Esophagus muscularis mucosa (tissue), 4 donors: ENCODE measurements at regions not wholly inside any gene's neighbourhood (a gene's known extent, or its start where the extent isn't known, plus 50 kb on each side); places are given as distances from the start of the nearest gene placed in this dataset.

Experiments used
- DNase-seq: peaks from one replicate; pipeline ENCODE4 v3.0.0-alpha.2; 2017; ENCODE audit errors: extremely low spot score
- H3K27ac ChIP-seq, 4 donors: fragments of 200-600 bp; sonication (generic); replicated peaks in 1 of 4; 1 replicate in 3 of 4; 2 replicates in 1 of 4; pipeline ENCODE4 v1.5.1; 2016 to 2019; ENCODE audit warnings: mild to moderate bottlenecking in 1 of 4
- H3K27me3 ChIP-seq, 4 donors: fragments of 200-600 bp; sonication (generic); one replicate each; pipeline versions ENCODE4 v1.5.1 to v1.6.0; 2016 to 2019
- H3K36me3 ChIP-seq, 4 donors: fragments of 200-600 bp; sonication (generic); one replicate each; pipeline ENCODE4 v1.5.1; 2016 to 2019
- H3K4me1 ChIP-seq, 4 donors: fragments of 200-600 bp; sonication (generic); one replicate each; pipeline ENCODE4 v1.5.1; 2016 to 2019
- H3K4me3 ChIP-seq, 4 donors: fragments of 200-600 bp; sonication (generic); 1 replicate in 2 of 4; 2 replicates in 2 of 4; pipeline ENCODE4 v1.5.1; 2016 to 2019; ENCODE audit warnings: mild to moderate bottlenecking in 4 of 4, moderate library complexity in 1 of 4
- H3K9me3 ChIP-seq, 4 donors: fragments of 200-600 bp; sonication (generic); 1 replicate in 3 of 4; 2 replicates in 1 of 4; pipeline ENCODE4 v1.5.1; 2016 to 2019
- EP300 ChIP-seq: sonication (generic); formaldehyde crosslinking; IDR thresholded peaks from one replicate; pipeline ENCODE4 v1.6.1; 2017; ENCODE audit warnings: antibody characterized with exemption
- POLR2A ChIP-seq: fragments of 450-650 bp; IDR thresholded peaks from one replicate; pipeline ENCODE4 v1.6.1; 2017; ENCODE audit warnings: antibody characterized with exemption, moderate library complexity, mild to moderate bottlenecking, low read depth
- POLR2AphosphoS5 ChIP-seq, 2 donors: sonication (generic); formaldehyde crosslinking; IDR thresholded peaks; one replicate each; pipeline ENCODE4 v1.6.1; 2017; ENCODE audit warnings: antibody characterized with exemption in 2 of 2
- WGBS: methylation state at CpG from one replicate; pipeline ENCODE4 v1.1.5; 2018; 5-methylcytosine and 5-hydroxymethylcytosine counted together
- intact Hi-C: fragments of 100-400 bp; cut with DNase I; formaldehyde crosslinking; loops from one replicate; pipeline ENCODE4 v1.15.1; 2023
- TF ChIP-seq, protein P1 (sequence below), 3 experiments: fragments of 200-600 bp in 2 of 3; fragments of 450-650 bp in 1 of 3; sonication (generic) in 2 of 3; IDR thresholded peaks; one replicate each; pipeline ENCODE4 v1.5.1; 2017 to 2019; ENCODE audit warnings: antibody characterized with exemption in 3 of 3, mild to moderate bottlenecking in 2 of 3, moderate library complexity in 1 of 3

- Histone ChIP-seq H3K27me3 (no peaks in the 10 kb centered on the region), H3K36me3 (no peaks in the 10 kb centered on the region), H3K4me1 (peaks cover 0 to 8% (median 4%) of the 10 kb centered on the region in 4 donors), H3K27ac (no peak overlapping the region), H3K4me3 (no peak overlapping the region), H3K9me3 (no peaks in the 10 kb centered on the region)
- TF ChIP-seq POLR2A (no peak), EP300 (no peak), POLR2AphosphoS5 (IDR thresholded peaks at IDR 0.05) (no peak)
- TF ChIP-seq, protein P1, sequence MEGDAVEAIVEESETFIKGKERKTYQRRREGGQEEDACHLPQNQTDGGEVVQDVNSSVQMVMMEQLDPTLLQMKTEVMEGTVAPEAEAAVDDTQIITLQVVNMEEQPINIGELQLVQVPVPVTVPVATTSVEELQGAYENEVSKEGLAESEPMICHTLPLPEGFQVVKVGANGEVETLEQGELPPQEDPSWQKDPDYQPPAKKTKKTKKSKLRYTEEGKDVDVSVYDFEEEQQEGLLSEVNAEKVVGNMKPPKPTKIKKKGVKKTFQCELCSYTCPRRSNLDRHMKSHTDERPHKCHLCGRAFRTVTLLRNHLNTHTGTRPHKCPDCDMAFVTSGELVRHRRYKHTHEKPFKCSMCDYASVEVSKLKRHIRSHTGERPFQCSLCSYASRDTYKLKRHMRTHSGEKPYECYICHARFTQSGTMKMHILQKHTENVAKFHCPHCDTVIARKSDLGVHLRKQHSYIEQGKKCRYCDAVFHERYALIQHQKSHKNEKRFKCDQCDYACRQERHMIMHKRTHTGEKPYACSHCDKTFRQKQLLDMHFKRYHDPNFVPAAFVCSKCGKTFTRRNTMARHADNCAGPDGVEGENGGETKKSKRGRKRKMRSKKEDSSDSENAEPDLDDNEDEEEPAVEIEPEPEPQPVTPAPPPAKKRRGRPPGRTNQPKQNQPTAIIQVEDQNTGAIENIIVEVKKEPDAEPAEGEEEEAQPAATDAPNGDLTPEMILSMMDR (IDR thresholded peaks at IDR 0.05), result no peak
- no peak for DNase-seq
- intact Hi-C loops, result no loop called here
Measured at GRCh38 chr10:78460204-78460603, 426.5 kb downstream of the RPS24 start.

DNA sequence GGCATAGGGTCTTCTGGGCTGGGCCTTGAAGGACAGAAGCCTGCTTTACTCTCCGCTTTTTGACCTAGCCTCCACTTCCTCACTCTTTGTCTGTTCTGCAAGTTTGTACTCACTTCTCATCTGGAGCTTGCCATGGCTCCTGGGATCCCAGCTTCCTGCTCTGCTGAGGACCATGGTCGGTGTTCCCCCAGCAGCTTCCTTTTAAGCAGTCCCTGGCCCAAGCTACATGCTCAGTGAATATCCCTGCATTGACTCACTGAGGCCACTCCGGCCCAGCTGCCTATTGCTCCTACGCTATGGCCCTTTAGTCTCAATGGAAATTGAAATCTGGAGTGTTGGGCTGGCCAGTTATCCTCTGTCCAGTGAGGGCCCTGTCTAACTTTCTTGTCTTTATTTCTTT lies 427.7 kb downstream of the RPS24 start:
- H3K27ac ChIP-seq, result no peak overlapping the region
- 93% methylated on average over 4 of the region's 4 CpGs for WGBS

GRCh38 chr10:78462176-78462575 lies 428.5 kb downstream of the RPS24 start:
- H3K27ac ChIP-seq, result no peak overlapping the region
- DNase-seq, result no peak
- H3K36me3 ChIP-seq, result no peaks in the 10 kb centered on the region
- H3K9me3 ChIP-seq, result no peaks in the 10 kb centered on the region
- no peaks in the 10 kb centered on the region for H3K4me1 ChIP-seq
- no peak for TF ChIP-seq POLR2AphosphoS5 (IDR thresholded peaks at IDR 0.05)
- no peak for TF ChIP-seq EP300
- TF ChIP-seq POLR2A, result no peak
- TF ChIP-seq, protein P1 (IDR thresholded peaks at IDR 0.05), result no peak
- WGBS, result 68% methylated on average over 4 of the region's 4 CpGs
- no peaks in the 10 kb centered on the region for H3K27me3 ChIP-seq
- intact Hi-C loops, result no loop called here
- no peak overlapping the region for H3K4me3 ChIP-seq

More for the DNA sequence above, 427.7 kb downstream of the RPS24 start:
- Histone ChIP-seq H3K4me1 (no peaks in the 10 kb centered on the region), H3K27me3 (no peaks in the 10 kb centered on the region), H3K4me3 (no peak overlapping the region), H3K9me3 (no peaks in the 10 kb centered on the region), H3K36me3 (no peaks in the 10 kb centered on the region)
- TF ChIP-seq EP300, result no peak
- TF ChIP-seq, protein P1 (IDR thresholded peaks at IDR 0.05), result no peak
- TF ChIP-seq POLR2AphosphoS5 (IDR thresholded peaks at IDR 0.05), result no peak
- no peak for TF ChIP-seq POLR2A
- intact Hi-C loops, result no loop called here
- no peak for DNase-seq

DNA sequence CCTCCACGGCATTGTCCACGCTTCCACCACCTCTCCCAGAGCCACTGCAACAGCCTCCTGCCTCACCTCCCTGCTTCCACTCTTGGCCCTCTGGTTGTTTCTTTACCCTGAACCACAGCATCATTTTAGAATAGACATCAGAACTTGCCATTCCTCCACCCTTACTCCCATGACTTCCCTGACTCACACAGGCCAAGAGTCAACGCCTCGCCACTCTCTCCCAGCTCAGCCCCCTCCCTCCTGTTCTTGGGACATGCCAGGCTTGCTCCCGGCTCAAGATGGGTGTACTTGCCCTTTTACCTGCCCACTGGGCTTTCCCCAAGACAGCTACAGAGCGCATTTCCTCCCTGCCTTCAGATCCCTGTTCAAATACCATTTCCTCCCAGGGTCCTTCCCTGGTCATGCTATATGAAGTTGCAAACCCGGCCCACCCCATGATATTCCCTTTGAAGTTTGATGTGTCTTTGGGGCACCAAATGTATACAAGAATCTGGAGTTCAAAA lies 429.1 kb downstream of the RPS24 start:
- Histone ChIP-seq H3K9me3 (no peaks in the 10 kb centered on the region), H3K4me3 (no peak overlapping the region), H3K27me3 (no peaks in the 10 kb centered on the region), H3K27ac (no peak overlapping the region), H3K36me3 (no peaks in the 10 kb centered on the region), H3K4me1 (no peaks in the 10 kb centered on the region)
- DNase-seq, result no peak
- intact Hi-C loops, result no loop called here
- WGBS, result 84% methylated on average over 7 of the region's 7 CpGs
- TF ChIP-seq EP300 (no peak), POLR2A (no peak), POLR2AphosphoS5 (IDR thresholded peaks at IDR 0.05) (no peak)
- TF ChIP-seq, protein P1 (IDR thresholded peaks at IDR 0.05), result no peak
